ENCODE measurements at regions not wholly inside any gene's neighbourhood (a gene's known extent, or its start where the extent isn't known, plus 50 kb on each side); places are given as distances from the start of the nearest gene placed in this dataset.
A peak's percentile ranks its signal among the peaks of the same experiment; 100 is the strongest.
"Not testable (repeated sequence)": the region's sequence is repeated elsewhere in the genome, so short reads cannot be mapped to it uniquely, and the experiment has no call there.

DNA sequence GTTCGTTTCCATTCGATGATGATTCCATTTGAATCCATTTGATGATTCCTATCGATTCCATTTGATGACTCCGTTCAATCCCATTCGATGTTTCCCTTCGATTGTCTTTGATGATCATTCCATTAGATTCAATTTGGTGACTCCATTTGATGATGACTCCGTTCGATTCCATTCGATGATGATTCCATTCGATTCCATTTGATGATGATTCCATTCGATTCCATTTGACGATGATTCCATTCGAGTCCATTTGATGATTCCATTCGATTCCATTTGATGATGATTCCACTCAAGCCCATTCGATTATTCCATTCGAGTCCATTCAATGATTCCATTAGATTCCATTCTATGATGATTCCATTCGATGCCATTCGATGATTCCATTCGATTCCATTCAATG lies 2730.6 kb downstream of the RPIA start:
- DNase-seq (ENCODE audit: low read depth); H3K4me3 ChIP-seq (ENCODE audit: low read depth, low read length): not testable (repeated sequence)

DNA sequence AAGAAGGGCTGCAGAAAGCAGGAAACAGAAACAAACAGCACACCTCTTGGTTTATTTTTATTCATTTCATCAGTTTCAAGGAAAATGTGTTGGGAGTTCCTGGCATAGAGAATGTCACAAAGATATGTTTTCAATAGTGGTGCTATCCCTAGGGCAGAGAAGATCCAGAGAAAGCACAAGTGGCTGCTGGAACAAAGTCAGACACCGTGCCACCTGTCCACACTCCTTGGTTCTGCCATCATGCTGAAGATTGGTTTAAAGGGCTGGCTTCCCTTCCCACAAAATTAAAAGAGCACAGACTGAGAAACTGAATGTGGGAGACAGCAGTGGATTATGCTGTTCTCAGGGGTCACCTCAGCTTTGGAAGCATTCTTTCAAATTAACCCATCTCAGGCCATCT lies 2735.7 kb downstream of the RPIA start:
- not testable (repeated sequence) for DNase-seq (ENCODE audit: low read depth); H3K4me3 ChIP-seq (ENCODE audit: low read depth, low read length)

DNA sequence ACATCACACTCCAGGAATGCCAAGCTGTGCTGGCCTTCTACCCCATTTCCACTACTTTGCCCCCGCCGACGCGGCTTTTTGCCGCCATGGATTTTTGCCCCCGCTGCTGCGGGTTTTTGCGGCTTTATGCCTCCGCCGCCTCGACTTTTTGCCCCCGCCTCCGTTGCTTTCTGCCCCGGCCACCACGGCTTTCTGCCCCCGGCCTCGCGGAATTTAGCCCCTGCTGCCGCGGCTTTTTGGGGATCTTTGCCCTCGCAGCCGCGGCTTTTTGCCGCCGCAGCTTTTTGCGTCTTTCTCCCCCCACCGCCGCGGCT lies 2750.4 kb downstream of the RPIA start:
- H3K4me3 ChIP-seq (ENCODE audit: low read depth, low read length), result peak overlapping the region; percentile 30
- not testable (repeated sequence) for DNase-seq (ENCODE audit: low read depth)

DNA sequence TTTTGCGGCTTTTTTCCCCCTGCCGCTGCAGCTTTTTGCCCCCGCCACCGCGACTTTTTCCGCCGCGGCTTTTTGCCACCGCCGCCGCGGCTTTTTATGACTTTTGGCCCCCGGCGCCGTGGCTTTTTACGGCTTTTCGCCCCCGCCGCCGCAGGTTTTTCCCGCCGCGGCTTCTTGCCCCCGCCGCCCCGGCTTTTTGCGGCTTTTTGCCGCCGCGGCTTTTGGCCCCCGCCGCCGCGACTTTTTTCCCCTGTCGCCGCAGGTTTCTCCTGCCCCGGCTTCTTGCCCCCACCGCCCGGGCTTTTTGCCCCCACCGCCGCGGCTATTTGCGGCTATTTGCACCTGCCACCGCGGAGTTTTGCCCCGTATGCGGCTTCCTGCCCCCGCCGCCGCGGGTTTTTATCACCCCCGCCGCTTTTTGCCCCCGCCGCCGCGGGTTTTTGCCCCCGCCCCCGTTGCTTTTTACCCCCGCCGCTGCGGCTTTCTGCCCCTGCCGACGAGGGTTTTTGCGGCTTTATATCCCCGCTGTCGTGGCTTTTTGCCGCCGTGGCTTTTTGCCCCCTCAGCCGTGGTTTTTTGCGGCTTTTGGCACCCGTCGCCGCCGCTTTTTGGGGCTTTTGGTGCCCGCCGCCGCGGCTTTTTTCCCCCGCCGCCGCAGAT lies 2750.9 kb downstream of the RPIA start:
- H3K4me3 ChIP-seq (ENCODE audit: low read depth, low read length), result peak overlapping the region; percentile 30
- no peak for DNase-seq (ENCODE audit: low read depth)
- TF ChIP-seq, protein P1, sequence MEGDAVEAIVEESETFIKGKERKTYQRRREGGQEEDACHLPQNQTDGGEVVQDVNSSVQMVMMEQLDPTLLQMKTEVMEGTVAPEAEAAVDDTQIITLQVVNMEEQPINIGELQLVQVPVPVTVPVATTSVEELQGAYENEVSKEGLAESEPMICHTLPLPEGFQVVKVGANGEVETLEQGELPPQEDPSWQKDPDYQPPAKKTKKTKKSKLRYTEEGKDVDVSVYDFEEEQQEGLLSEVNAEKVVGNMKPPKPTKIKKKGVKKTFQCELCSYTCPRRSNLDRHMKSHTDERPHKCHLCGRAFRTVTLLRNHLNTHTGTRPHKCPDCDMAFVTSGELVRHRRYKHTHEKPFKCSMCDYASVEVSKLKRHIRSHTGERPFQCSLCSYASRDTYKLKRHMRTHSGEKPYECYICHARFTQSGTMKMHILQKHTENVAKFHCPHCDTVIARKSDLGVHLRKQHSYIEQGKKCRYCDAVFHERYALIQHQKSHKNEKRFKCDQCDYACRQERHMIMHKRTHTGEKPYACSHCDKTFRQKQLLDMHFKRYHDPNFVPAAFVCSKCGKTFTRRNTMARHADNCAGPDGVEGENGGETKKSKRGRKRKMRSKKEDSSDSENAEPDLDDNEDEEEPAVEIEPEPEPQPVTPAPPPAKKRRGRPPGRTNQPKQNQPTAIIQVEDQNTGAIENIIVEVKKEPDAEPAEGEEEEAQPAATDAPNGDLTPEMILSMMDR (IDR thresholded peaks at IDR 0.05; ENCODE audit: insufficient read depth, low read depth, low read length), result no peak

DNA sequence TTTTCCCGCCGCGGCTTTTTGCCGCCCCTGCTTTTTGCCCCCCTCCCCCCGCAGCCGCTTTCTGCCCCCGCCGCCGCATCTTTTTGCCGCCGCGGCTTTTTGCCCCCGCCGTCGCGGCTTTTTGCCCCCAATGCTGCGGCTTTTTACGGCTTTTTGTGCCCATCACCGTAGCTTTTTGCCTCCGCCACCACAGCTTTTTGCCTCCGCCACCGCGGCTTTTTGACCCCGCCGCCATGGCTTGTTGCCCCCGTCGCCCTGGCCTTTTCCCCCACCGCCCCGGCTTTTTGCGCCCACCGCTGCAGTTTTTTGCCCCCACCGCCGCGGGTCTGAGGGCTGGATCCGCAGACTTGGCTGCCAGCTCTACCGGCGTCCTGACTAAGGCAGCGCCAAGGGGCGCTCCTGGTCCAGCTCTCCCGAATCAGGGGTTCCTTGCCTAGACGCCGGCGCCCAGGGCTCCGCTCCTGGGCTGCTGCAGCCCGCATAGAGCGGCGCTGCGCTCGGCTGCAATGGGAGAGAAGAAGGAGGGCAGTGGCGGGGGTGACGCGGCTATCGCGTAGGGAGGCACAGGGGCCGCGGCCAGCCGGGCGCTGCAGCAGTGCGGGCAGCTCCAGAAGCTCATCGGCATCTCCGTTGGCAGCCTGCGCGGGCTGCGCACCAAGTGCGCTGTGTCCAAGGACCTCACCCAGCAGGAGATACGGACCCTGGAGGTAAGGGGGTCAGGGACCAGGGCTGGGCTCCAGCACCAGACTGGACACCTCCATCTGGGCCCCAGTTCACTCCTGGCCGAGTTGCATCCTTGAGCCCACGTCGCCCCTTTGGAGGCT lies 2751.6 kb downstream of the RPIA start:
- DNase-seq (ENCODE audit: low read depth); H3K4me3 ChIP-seq (ENCODE audit: low read depth, low read length): not testable (repeated sequence)

DNA sequence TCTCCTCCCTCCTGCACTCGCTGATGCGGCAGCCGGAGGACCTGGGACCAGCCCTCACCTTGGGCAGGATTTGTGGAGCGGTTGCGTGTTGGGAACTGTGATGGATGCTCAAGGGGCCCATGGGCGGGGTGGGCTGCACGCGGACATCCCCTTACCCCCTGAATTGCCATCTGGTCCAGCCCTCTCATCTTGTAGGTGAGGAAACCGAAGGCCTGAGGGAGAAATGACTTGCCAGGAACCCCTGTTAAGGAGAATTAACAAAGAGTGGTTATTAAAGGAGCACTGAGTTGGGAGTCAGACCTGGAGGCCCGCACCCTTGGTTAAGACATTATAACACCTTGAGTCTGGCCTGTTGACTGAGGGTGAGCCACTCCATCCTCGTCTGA lies 2752.2 kb downstream of the RPIA start:
- not testable (repeated sequence) for H3K4me3 ChIP-seq (ENCODE audit: low read depth, low read length); DNase-seq (ENCODE audit: low read depth)

DNA sequence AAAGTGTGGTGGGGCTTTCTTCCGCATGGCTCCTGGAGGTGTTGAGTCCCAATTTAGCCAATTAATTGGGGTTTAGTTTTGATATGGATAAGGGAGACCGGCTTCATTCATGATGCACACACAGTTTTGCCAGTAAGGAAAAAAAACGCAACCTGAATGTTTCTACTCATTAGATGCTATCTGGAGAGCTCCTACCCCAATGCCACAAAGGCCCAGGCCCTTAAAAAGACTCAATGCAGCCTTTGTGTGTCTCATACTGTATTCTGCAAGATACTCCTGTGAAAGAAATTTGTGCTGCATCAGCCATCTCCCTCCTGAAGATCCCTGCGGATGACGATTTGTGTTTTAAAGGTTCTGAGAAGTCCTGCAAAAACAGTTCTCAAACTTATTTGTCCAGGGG lies 2754.2 kb downstream of the RPIA start:
- not testable (repeated sequence) for H3K4me3 ChIP-seq (ENCODE audit: low read depth, low read length)

DNA sequence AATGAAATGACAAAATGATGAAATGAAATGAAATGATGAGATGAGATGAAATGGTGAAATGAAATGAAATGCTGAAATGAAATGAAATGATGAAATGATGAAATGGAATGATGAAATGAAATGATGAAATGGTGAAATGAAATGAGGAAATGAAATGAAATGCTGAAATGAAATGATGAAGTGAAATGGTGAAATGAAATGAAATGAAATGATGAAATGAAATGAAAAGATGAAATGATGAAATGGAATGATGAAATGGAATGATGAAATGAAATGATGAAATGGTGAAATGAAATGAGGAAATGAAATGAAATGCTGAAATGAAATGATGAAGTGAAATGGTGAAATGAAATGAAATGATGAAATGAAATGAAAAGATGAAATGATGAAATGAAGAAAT lies 2755.0 kb downstream of the RPIA start:
- not testable (repeated sequence) for H3K4me3 ChIP-seq (ENCODE audit: low read depth, low read length); DNase-seq (ENCODE audit: low read depth)

More for the DNA sequence above, 2754.2 kb downstream of the RPIA start:
- not testable (repeated sequence) for DNase-seq (ENCODE audit: low read depth)

DNA sequence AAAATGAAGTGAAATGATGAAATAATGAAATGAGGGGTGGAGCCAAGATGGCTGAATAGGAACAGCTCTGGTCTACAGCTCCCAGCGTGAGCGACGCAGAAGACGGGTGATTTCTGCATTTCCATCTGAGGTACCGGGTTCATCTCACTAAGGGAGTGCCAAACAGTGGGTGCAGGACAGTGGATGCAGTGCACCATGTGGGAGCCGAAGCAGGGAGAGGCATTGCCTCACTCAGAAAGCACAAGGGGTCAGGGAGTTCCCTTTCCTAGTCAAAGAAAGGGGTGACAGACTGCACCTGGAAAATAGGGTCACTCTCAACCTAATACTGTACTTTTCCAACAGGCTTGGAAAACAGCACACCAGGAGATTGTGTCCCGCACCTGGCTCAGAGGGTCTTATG lies 2755.4 kb downstream of the RPIA start:
- not testable (repeated sequence) for H3K4me3 ChIP-seq (ENCODE audit: low read depth, low read length); DNase-seq (ENCODE audit: low read depth)

DNA sequence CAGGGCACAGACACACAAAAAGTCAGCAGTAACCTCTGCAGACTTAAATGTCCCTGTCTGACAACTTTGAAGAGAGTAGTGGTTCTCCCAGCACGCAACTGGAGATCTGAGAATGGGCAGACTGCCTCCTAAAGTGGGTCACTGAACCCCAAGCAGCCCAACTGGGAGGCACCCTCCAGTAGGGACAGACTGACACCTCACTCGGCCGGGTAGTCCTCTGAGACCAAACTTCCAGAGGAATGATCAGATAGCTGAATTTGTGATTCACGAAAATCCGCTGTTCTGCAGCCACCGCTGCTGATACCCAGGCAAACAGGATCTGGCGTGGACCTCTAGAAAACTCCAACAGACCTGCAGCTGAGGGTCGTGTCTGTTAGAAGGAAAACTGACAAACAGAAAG lies 2756.0 kb downstream of the RPIA start:
- DNase-seq (ENCODE audit: low read depth); H3K4me3 ChIP-seq (ENCODE audit: low read depth, low read length): not testable (repeated sequence)

DNA sequence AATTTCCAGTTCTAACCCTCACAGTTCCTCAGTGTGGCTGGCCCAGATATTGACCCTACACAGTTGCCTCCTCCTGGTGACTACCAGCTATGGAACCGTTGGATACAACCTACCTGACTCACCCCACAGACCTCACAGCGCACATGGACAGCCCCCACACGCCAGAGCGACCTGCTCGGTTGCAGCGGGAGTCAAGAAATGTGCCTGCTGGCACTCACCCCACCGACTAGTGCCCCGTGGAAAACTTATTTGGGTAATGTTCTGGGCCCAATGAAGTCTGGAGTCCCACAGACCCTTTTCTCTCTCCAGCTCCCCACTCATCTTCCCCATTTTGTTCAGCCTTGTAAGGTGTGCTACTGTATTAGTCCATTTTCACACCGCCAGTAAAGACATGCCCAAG lies 2770.8 kb downstream of the RPIA start:
- not testable (repeated sequence) for H3K4me3 ChIP-seq (ENCODE audit: low read depth, low read length); DNase-seq (ENCODE audit: low read depth)

DNA sequence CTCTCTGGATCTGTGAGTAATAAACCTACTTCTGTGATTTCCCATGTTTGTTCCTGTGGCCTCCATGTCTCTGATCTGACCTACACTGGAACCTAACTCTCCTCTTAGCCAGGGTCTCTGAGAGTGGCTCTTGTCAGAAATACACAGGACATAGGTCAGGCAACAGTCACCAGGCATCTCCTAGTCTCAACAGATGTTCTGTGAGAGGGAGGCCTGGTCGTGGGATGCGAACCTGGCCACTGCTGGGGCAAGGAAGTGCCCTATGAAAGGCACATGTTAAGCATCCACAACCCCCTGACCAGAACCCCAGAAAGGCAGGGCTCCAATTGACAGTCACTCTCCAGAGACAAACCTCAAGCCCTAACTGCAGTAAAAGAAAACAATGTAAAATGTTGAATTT lies 2771.5 kb downstream of the RPIA start:
- DNase-seq (ENCODE audit: low read depth); H3K4me3 ChIP-seq (ENCODE audit: low read depth, low read length): not testable (repeated sequence)

DNA sequence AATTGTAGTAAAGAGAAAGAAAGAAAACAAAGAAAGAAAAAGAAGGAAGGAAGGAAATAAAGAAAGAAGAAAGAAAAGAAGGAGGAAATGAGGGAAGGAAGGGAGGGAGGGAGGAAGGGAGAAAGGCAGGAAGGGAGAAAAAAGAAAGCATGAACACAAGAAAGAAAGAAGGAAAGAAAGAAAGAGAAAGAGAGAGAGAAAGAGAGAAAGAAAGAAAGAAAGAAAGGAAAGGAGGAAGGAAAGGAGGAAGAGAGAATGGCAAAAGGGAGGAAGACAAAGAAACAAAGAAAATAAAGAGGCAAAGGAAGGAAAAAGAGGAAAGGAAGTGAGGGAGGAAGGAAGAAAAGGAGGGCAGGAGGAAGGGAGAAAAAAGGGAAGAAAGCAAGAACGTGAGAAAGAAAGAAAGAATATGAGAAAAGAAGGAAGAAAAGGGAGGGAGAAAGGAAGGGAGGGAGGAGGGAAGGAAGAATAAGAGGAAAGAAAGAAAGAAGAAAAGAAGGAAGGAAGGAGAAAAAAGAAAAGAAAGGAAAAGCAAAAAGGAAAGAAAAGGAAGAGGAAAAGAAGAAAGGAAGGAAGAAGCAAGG lies 2775.4 kb downstream of the RPIA start:
- not testable (repeated sequence) for H3K4me3 ChIP-seq (ENCODE audit: low read depth, low read length); DNase-seq (ENCODE audit: low read depth)

DNA sequence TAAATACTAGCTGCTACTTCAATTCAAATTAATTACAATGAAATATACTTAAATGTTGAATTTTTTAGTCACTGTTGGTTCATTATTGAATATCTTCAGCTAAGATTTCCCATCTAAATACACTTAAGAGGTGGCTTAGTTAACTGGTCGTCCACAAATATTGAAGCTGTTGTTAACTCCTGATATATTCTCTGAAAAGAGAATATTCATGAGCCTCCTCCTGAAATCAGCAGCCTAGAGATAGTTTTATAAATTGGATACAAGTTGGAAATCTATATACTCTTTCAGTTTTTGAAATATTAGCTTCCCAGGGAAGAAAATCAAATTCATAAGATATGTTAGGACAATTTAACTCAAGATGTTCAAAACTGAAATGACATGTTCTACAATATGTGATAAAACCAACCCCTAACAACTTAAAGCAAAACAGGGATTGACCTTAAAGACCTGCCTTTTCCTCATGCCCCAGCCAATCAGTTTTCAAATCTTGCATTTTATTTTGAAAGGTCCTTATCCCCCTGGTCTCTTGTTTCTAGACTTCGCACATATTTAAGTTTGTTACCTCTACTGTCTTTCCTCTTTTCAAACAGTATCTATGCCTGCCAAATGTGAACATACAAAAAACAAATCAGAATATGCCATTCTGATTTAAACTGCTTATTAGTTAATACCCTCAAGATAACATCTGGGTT lies 2784.9 kb downstream of the RPIA start:
- not testable (repeated sequence) for H3K4me3 ChIP-seq (ENCODE audit: low read depth, low read length); DNase-seq (ENCODE audit: low read depth)

DNA sequence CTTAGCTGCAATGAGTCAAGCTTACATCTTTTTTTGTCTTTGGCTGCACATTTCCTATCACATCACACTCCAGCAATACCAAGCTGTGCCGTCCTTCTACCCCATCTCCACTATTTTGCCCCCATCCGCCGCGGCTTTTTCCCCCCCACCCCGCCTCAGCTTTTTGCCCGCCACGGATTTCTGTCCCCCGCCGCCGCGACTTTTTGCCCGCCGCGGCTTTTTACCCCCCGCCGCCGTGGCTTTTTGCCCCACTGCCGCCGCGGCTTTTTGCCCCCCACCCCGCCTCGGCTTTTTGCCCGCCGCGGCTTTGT lies 2785.4 kb downstream of the RPIA start:
- not testable (repeated sequence) for H3K4me3 ChIP-seq (ENCODE audit: low read depth, low read length); DNase-seq (ENCODE audit: low read depth)

DNA sequence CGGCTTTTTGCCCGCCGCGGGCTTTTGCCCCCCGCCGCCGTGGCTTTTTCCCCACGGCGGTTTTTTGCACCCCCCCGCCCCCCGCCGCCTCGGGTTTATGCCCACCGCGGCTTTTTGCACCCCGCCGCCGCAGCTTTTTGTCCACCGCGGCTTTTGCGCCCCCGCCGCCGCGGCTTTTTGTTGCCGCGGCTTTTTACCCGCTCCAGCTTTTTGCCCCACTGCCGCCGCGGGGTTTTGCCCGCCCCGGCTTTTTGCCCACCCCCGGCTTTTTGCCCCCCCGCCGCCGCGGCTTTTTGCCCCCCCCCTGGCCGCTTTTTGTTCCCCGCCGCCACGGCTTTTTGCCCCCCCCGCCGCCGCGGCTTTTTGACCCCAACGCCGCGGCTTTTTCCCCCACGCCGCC lies 2785.8 kb downstream of the RPIA start:
- peak overlapping the region; percentile 40 for H3K4me3 ChIP-seq (ENCODE audit: low read depth, low read length)
- DNase-seq (ENCODE audit: low read depth), result not testable (repeated sequence)
